CD4-positive, alpha-beta T cell treated with Interleukin-4 for 1 hour (primary cell): ENCODE measurements at regions not wholly inside any gene's neighbourhood (a gene's known extent, or its start where the extent isn't known, plus 50 kb on each side); places are given as distances from the start of the nearest gene placed in this dataset.
"Not testable (repeated sequence)": the region's sequence is repeated elsewhere in the genome, so short reads cannot be mapped to it uniquely, and the experiment has no call there.

Source experiments
- DNase-seq, 2 donors: peaks; one replicate each; pipeline ENCODE4 v3.0.0-alpha.2; 2020 to 2022

- no peak for DNase-seq
Observed at GRCh38 chr5:17037751-17038150, 101.7 kb upstream of the MYO10 start.

GRCh38 chr5:17039170-17039569, 103.1 kb upstream of the MYO10 start:
- no peak for DNase-seq

DNA sequence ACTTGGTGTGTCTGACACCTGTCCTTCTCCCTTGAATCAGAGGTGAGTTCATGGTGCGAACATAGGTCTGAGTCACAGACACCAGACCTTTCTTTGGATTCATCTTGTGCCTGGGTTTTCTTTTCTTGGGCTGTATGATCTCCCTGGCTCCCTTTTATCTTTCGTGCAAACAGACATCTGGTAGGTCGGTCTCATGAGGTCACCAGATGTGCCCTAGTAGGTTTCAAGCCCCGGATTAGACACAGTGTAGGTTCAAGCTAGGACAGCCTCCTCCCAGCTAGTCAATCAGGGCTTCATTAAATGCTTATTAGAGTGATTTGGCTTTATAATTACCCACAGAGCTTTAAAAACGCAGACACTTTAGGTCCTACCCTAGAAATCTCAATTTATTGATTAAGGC, 106.0 kb upstream of the MYO10 start:
- no peak for DNase-seq

DNA sequence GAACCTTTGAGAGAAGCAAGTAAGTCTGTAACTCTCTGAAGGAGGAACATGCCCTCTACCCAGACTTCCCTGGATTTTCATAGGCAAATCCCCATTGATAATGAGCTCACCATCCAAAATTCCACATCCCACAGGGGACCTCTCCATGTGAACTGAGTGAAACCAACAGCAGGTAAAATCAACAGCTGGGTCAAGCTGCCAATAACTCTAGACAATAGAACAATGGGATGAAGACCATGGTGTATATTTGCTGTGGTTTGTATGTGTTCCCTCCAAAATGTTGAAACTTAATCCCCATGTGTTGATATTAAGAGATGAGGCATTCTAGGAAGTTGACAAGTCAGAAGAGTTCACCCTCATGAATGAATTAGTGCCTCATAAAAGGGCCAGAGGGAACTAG, 110.2 kb upstream of the MYO10 start:
- no peak for DNase-seq

DNA sequence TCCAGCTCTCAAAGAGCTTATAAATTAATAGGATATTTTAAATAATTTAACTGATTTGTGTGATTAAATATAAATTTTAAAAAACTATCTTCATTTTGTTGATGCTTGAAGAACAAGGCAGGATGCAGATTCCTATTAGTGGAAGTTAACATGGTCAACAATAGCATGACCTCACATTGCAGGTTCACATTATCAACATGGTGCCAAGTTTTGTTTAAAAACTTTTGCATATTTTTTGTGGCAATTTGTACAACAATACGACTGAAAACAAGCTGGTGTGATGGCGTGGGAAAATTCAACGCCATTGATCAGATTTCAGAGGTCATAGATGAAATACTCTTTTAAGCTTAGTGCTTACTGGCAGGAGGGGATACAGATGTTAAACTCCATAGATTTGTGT, 114.1 kb upstream of the MYO10 start:
- DNase-seq: no peak

GRCh38 chr5:17054911-17055310, 118.8 kb upstream of the MYO10 start:
- DNase-seq: no peak

DNA sequence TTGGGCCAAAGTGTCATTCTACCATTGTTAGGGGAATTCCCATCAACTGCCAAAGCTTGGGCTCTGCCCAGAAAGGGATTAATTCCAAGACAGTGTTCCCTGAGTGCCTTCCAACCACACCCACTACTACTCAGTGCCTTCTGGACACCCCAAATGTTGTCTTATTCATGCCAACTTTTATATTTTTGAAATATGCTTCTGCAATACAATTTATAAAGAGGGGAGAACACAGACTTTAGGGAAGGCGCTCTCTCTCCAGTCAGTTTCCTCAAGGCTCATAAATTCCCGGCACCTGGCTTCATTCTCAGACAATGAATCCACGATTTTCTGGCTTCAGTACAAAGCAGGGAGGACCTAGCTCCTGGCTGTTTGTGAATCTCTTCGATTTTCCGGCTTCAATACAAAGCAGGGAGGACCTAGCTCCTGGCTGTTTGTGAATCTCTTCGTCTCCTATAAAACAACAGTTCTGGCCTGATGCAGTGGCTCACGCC, 120.1 kb upstream of the MYO10 start:
- DNase-seq: no peak

- no peak for DNase-seq
Observed at GRCh38 chr5:17058438-17058837, 122.3 kb upstream of the MYO10 start.

DNA sequence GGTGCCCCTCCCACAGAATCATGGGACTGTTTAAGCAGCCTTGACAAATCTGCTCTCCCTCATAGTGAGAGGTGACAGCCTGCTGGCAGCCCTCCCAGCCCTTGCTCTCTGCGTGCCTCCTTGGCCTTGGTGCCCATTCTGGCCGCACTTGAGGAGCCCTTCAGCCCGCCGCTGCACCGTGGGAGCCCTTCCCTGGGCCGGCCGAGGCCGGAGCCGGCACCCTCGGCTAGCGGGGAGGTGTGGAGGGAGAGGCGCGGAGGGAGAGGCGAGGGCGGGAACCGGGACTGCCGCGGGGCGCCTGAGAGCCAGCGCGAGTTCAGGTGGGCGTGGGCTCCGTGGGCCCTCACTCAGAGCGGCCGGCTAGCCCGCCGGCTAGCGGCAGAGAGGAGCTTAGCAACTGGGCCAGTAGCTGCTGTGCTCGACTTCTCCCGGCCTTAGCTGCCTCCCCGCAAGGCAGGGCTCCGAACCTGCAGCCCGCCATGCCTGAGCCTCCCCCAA, 125.9 kb upstream of the MYO10 start:
- DNase-seq: no peak

GRCh38 chr5:17062741-17063140, 126.7 kb upstream of the MYO10 start:
- not testable (repeated sequence) for DNase-seq

- no peak for DNase-seq
Observed at GRCh38 chr5:17064241-17064640, 128.2 kb upstream of the MYO10 start.

DNA sequence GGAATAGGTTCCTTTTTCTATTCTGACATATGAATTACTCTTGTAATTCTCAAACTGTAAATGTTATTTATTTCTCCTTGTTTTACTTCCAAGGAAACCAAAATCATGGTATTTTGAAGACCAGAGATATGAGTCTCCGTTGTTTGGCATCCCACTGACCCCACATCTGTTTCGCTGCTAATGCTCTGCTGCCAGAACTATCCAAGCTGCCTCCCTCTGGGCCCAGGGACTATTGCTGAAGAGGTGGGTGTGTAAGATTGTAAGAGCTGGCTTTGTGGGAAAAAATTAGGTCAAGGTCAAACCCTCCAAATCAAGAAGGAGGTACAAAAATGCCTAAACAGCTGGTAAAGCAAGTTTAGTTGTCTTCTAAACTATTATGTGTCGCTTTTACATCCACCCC, 129.4 kb upstream of the MYO10 start:
- DNase-seq: no peak

GRCh38 chr5:17066026-17066425, 129.9 kb upstream of the MYO10 start:
- DNase-seq: not testable (repeated sequence)

- DNase-seq: no peak
Observed at GRCh38 chr5:17067657-17068392, 131.7 kb upstream of the MYO10 start.

GRCh38 chr5:17069995-17070511, 134.0 kb upstream of the MYO10 start:
- DNase-seq: no peak

- DNase-seq: no peak
Observed at GRCh38 chr5:17070647-17071046, 134.6 kb upstream of the MYO10 start.

- DNase-seq: no peak
Observed at GRCh38 chr5:17075236-17075635, 139.1 kb upstream of the MYO10 start.

GRCh38 chr5:17076272-17076671, 140.2 kb upstream of the MYO10 start:
- DNase-seq: no peak

GRCh38 chr5:17077440-17078233, 139.8 kb upstream of the BASP1 start:
- DNase-seq: no peak

- no peak for DNase-seq
Observed at GRCh38 chr5:17079562-17079961, 137.9 kb upstream of the BASP1 start.

- no peak for DNase-seq
Observed at GRCh38 chr5:17080361-17080760, 137.1 kb upstream of the BASP1 start.

DNA sequence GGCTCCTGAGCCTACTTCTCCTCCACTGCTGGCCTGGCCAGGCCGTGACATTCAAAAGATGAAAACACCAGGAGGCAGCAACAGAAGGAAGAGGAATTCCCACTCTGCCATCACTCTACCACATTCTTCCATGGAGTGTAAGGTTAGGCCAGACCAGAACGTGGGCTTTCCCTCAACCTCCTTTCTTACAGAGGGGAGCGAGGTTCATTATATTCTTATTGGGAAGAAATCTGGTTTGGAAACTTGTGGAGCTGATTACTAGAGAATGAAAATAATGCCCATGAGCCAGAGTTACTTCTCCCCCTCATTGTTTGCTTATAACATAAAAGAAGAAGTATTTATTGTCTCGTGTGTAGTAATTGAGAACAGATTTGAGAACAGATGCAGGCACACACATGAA, 136.3 kb upstream of the BASP1 start:
- DNase-seq: no peak

- DNase-seq: not testable (repeated sequence)
Observed at GRCh38 chr5:17083276-17083675, 134.2 kb upstream of the BASP1 start.

- no peak for DNase-seq
Observed at GRCh38 chr5:17087035-17087434, 130.4 kb upstream of the BASP1 start.
